K562 (cell line): ENCODE measurements at regions not wholly inside any gene's neighbourhood (a gene's known extent, or its start where the extent isn't known, plus 50 kb on each side); places are given as distances from the start of the nearest gene placed in this dataset.

Source experiments
- ATAC-seq: fragments of 200-7000 bp; cut with Tn5 transposase; 3 replicates; pipeline ENCODE4 v1.9.1; 2020; ENCODE audit warnings: moderate library complexity
- BruUV-seq: library from RNA; stranded (reverse); fragments of 400-500 nt; replicated peaks from 2 replicates; lab custom pipeline; 2021; lab: Mats Ljungman, UMichigan
- CTCF ChIA-PET: fragments of 300-600 bp; formaldehyde crosslinking; extraction: SDS; loops from one replicate; lab custom pipeline; 2021; ENCODE audit warnings: low intra/inter-chr PET ratio; lab: Yijun Ruan, JAX
- POLR2A ChIA-PET: fragments of 300-600, 350-650 bp; sonication (Branson Sonifier 250); formaldehyde crosslinking; extraction: SDS; loops from one replicate; lab custom pipeline; 2021; ENCODE audit warnings: antibody characterized with exemption, inconsistent platforms; lab: Yijun Ruan, JAX
- DNase-seq, 4 experiments: peaks; one replicate each; pipeline versions ENCODE4 v3.0.0 to v3.0.0-alpha.2; 2011 to 2018; ENCODE audit warnings: low spot score in 3 of 4, mixed read lengths in 3 of 4; ENCODE audit errors: extremely low read depth in 1 of 4
- FAIRE-seq: peaks from 2 replicates; lab custom pipeline; 2011; peaks lifted over from hg19 to GRCh38; lab: Jason Lieb, UNC
- H2AFZ ChIP-seq: 2 replicates; pipeline ENCODE4 v1.6.0; 2011; ENCODE audit warnings: low read depth, low read length, control low read depth, inconsistent platforms
- H3K27ac ChIP-seq: fragments of 200-600 bp; 3 replicates; pipeline ENCODE4 v1.8.0; 2011; ENCODE audit warnings: low read depth, mild to moderate bottlenecking, control low read depth, inconsistent platforms, low read length, moderate library complexity, mixed read lengths; ENCODE audit errors: extremely low read depth
- H3K27me3 ChIP-seq, 2 experiments: fragments of 300-600 bp in 1 of 2; 2 replicates in 1 of 2; 3 replicates in 1 of 2; pipeline versions ENCODE4 v1.6.0 to v1.8.0; 2011; ENCODE audit warnings: inconsistent platforms in 2 of 2, low read length in 2 of 2, mild to moderate bottlenecking in 1 of 2, mixed read lengths in 1 of 2, moderate library complexity in 1 of 2; ENCODE audit not compliant: control insufficient read depth in 2 of 2, insufficient read depth in 2 of 2
- H3K36me3 ChIP-seq: fragments of 300-600 bp; 3 replicates; pipeline ENCODE4 v1.8.0; 2011; ENCODE audit warnings: mild to moderate bottlenecking, low read length, inconsistent platforms; ENCODE audit not compliant: control insufficient read depth, insufficient read depth
- H3K4me1 ChIP-seq, 2 experiments: fragments of 200-600 bp in 1 of 2; replicated peaks in 1 of 2; 2 replicates in 1 of 2; 3 replicates in 1 of 2; pipeline versions ENCODE4 v1.5.1 to v1.8.0; 2011; ENCODE audit warnings: inconsistent platforms in 2 of 2, low read length in 2 of 2, mild to moderate bottlenecking in 1 of 2, mixed read lengths in 1 of 2, moderate library complexity in 1 of 2; ENCODE audit not compliant: control insufficient read depth in 2 of 2, insufficient read depth in 2 of 2
- H3K4me2 ChIP-seq: 2 replicates; pipeline ENCODE4 v1.6.1; 2011; ENCODE audit warnings: low read length, control low read depth, inconsistent platforms, mixed read lengths; ENCODE audit not compliant: insufficient read depth
- H3K4me3 ChIP-seq: fragments of 200-600 bp; sonication (generic), shearing (Covaris generic); 2 replicates; pipeline ENCODE4 v1.5.1; 2016; ENCODE audit warnings: control low read depth, inconsistent platforms
- H3K79me2 ChIP-seq: fragments of 200-600 bp; 3 replicates; pipeline ENCODE4 v1.8.0; 2011; ENCODE audit warnings: low read length, inconsistent platforms; ENCODE audit not compliant: control insufficient read depth, insufficient read depth
- H3K9ac ChIP-seq, 2 experiments: 2 replicates each; pipeline versions ENCODE4 v1.6.0 to v1.6.1; 2011; ENCODE audit warnings: low read depth in 2 of 2, low read length in 2 of 2, control low read depth in 1 of 2, inconsistent platforms in 1 of 2, mild to moderate bottlenecking in 1 of 2, mixed read lengths in 1 of 2; ENCODE audit not compliant: insufficient read depth in 1 of 2
- H3K9me1 ChIP-seq: one replicate; pipeline ENCODE4 v1.6.0; 2011; ENCODE audit warnings: inconsistent platforms, mild to moderate bottlenecking, low read length, moderate library complexity; ENCODE audit not compliant: control insufficient read depth, insufficient read depth
- H3K9me3 ChIP-seq: replicated peaks from 2 replicates; pipeline ENCODE4 v1.5.1; 2011; ENCODE audit warnings: low read depth, low read length, inconsistent platforms; ENCODE audit not compliant: control insufficient read depth, insufficient read depth
- H4K20me1 ChIP-seq: replicated peaks from 2 replicates; pipeline ENCODE4 v1.6.1; 2011; ENCODE audit warnings: low read length, inconsistent platforms, mixed read lengths; ENCODE audit not compliant: control insufficient read depth, insufficient read depth
- HMGXB4 ChIP-seq: sonication (generic); formaldehyde crosslinking; IDR thresholded peaks from 2 replicates; pipeline ENCODE4 v1.8.1; 2023; ENCODE audit warnings: mild to moderate bottlenecking, missing genetic modification reagents
- SP2 ChIP-seq: IDR thresholded peaks from 2 replicates; pipeline ENCODE4 v1.6.1; 2011; ENCODE audit warnings: mild to moderate bottlenecking, low read depth, low read length, moderate library complexity; ENCODE audit not compliant: poor library complexity, severe bottlenecking; ENCODE audit errors: extremely low read depth
- WGBS: fragments of 100-300 bp; shearing (Covaris generic); methylation state at CpG from one replicate; pipeline ENCODE4 v1.1.6; 2016; ENCODE audit warnings: low coverage, mixed read lengths; ENCODE audit not compliant: insufficient coverage; ENCODE audit errors: missing lambda C conversion rate; 5-methylcytosine and 5-hydroxymethylcytosine counted together
- in situ Hi-C: fragments of 300-500 bp; cut with MboI; formaldehyde crosslinking; loops from 4 replicates; pipeline ENCODE4 v1.15.0; 2018; ENCODE audit warnings: inconsistent platforms, mixed read lengths
- intact Hi-C: fragments of 100-400 bp; cut with micrococcal nuclease; formaldehyde crosslinking; loops from 2 replicates; pipeline ENCODE4 v1.14.2; 2022

- intact Hi-C loops, result no loop called here
Measured at GRCh38 chr5:5540065-5540464, 117.6 kb downstream of the ICE1 start.

More at GRCh38 chr5:5540065-5540464, 117.6 kb downstream of the ICE1 start:
- Histone ChIP-seq H3K9ac (no peak overlapping the region), H3K4me3 (no peak overlapping the region), H2AFZ (no peak overlapping the region), H3K27ac (no peak overlapping the region), H4K20me1 (0 out of 2 replicates have a peak, but pooled peaks cover 4% of the 10 kb centered on the region), H3K9me3 (no peaks in the 10 kb centered on the region), H3K4me2 (no peak overlapping the region), H3K4me1 (no peaks in the 10 kb centered on the region), H3K9me1 (no peaks in the 10 kb centered on the region), H3K27me3 (peaks cover 27 to 38% of the 10 kb centered on the region in 2 experiments; a peak in 4 of 5 replicates), H3K79me2 (no peaks in the 10 kb centered on the region), H3K36me3 (no peaks in the 10 kb centered on the region)
- FAIRE-seq (no peak), ATAC-seq (no peak), DNase-seq (no peak)
- WGBS, result 1% methylated on average over 4 of the region's 4 CpGs
- BruUV-seq, result no TSS peak
- in situ Hi-C loops, result no loop called here
- TF ChIP-seq SP2, result no peak
- TF ChIP-seq HMGXB4, result no peak
- ChIA-PET POLR2A (no interaction called here), CTCF (no interaction called here)
